HG03159 (cell line): ENCODE measurements at regions not wholly inside any gene's neighbourhood (a gene's known extent, or its start where the extent isn't known, plus 50 kb on each side); places are given as distances from the start of the nearest gene placed in this dataset.
"Not testable (repeated sequence)": the region's sequence is repeated elsewhere in the genome, so short reads cannot be mapped to it uniquely, and the experiment has no call there.

ENCODE experiments used
- ATAC-seq: cut with Tn5 transposase; IDR thresholded peaks from one replicate; pipeline ENCODE4 v1.9.1; 2021; ENCODE audit warnings: mild to moderate bottlenecking, moderate library complexity; ENCODE audit not compliant: unreplicated experiment

- ATAC-seq = no peak
Measured at GRCh38 chr13:65265988-65266387, 1964.1 kb downstream of the PCDH9 start.

GRCh38 chr13:65264066-65264465, 1966.1 kb downstream of the PCDH9 start:
- no peak for ATAC-seq

DNA sequence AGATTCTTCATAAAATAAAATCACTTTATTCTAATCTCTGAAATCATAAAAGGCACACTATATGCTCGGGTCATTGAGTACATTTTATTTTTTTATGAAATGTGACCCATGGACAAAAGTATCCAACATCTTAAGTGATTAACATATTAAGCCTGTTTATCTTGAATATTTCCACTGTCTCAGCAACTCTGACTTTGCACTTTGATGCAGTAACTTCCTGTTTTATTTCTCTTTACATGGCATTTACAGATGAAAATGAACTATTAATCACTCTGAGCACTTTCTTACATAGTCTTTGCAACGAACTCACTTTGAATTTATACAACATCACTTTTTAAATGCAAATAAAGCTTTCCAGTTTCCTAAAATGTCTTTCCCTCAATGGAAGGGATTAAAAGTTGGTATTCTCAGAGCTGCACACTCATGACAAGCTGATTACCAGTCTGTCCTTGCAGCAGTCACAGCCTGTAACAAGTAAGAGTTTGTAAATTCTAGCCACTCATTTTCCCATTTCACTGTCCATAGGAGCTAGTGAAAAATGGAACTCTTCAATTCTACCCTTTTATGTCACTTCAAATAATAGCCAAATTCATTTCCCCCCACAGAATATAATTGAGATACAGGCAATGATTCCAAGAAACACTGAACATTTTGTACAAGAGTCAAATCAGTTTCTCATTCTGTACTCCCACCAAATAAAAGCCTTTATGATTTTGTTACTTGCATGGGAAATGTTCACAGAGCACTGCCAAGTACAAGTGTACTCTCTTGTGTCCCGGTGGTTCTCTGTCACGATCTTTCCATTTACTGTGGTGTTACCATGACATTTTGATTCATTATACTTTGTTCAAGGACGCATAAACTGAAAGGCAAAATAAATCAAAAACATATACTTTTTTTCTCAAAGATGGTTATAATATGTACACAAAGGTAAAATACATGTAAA, 1968.9 kb downstream of the PCDH9 start:
- no peak for ATAC-seq

GRCh38 chr13:65240773-65241172, 1989.4 kb downstream of the PCDH9 start:
- ATAC-seq = no peak

- no peak for ATAC-seq
Measured at GRCh38 chr13:65236841-65237418, 1993.2 kb downstream of the PCDH9 start.

GRCh38 chr13:65217471-65217995, 2012.6 kb downstream of the PCDH9 start:
- no peak for ATAC-seq

DNA sequence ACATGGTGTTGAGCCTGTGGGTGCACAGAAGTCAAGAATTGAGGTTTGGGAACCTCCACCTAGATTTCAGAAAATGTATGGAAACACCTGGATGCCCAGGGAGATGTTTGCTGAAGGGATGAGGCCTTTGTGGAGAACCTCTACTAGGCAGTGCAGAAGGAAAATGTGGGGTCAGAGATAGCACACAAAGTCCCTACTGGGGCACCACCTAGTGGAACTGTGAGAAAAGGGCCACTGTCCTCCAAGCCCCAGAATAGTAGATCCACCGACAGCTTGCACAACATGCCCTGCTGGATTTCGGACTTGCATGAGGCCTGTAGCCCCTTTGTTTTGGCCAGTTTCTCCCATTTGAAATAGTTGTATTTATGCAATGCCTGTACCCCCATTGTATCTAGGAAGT, 2027.3 kb downstream of the PCDH9 start:
- ATAC-seq = not testable (repeated sequence)

- ATAC-seq = no peak
Measured at GRCh38 chr13:65188721-65189120, 2041.4 kb downstream of the PCDH9 start.

- no peak for ATAC-seq
Measured at GRCh38 chr13:65168026-65168425, 2062.1 kb downstream of the PCDH9 start.

DNA sequence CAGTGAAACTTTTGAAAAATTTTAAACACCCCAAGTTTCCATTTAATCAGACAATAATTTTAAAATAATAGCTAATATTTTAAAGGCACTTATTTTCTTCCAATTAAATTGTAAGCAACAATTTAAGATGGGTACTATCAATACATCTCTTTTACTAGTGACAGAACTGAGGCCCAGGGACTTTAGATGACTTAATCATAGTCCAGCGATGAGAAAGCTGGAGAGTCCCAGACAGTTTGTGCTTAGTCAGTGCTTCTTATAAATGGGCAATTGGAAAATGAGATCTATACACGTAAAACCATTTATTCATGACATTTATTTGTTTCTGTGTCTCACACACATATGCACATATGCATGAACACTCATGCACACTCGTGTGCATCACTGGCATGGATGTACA, 2063.5 kb downstream of the PCDH9 start:
- ATAC-seq = no peak

- ATAC-seq = no peak
Measured at GRCh38 chr13:65159803-65160202, 2070.3 kb downstream of the PCDH9 start.

GRCh38 chr13:65155861-65156260, 2074.3 kb downstream of the PCDH9 start:
- ATAC-seq = no peak

GRCh38 chr13:65154661-65155447, 2075.3 kb downstream of the PCDH9 start:
- no peak for ATAC-seq

DNA sequence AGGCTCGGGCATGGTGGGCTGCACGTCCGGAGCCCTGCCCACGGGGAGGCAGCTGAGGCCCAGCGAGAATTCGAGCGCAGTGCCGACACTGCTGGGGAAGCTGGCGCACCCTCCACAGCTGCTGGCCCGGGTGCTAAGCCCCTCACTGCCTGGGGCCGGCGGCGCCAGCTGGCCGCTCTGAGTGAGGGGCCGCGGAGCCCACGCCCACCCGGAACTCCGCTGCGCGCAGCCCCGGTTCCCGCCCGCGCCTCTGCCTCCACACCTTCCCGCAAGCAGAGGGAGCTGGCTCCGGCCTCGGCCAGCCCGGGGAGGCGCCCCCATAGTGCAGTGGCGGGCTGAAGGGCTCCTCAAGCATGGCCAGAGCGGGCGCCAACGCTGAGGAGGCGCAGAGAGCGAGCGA, 2080.4 kb downstream of the PCDH9 start:
- no peak for ATAC-seq

- ATAC-seq = no peak
Measured at GRCh38 chr13:65143920-65144319, 2086.2 kb downstream of the PCDH9 start.

DNA sequence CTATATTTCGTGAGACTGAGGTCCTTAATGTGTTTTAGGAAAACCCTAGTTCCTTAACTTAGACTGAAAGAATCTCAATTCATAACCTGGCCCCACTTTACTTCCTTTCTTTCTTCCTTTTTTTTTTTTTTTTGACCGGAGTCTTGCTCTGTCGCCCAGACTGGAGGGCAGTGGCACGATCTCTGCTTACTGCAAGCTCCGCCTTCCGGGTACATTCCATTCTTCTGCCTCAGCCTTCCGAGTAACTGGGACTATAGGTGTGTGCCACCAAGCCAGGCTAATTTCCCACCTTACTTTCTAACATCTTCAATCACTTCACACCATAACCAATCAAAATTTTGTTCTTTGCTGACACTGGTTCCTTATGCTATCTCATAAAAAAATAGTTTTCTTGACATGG, 2097.0 kb downstream of the PCDH9 start:
- ATAC-seq = no peak

DNA sequence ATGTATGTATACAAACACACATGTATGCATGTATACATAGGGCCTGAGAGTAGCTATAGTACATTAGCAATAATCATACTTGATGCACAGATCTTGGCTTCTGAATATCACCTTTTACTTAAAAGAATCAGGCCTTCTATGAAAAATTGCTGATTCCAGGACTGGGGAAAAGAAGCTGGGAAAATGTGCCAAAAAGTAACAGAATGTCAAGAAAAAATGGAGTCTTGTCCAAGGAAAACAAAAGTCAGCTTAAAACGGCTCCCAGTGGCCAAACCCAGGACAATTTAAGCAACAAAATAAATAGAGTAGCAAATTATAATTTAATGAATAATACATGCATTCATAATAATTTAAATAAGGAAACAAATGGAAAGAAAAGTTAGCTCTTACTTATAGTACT, 2104.9 kb downstream of the PCDH9 start:
- ATAC-seq = no peak

- no peak for ATAC-seq
Measured at GRCh38 chr13:65112531-65112941, 2117.6 kb downstream of the PCDH9 start.

- no peak for ATAC-seq
Measured at GRCh38 chr13:65112123-65112522, 2118.0 kb downstream of the PCDH9 start.

- no peak for ATAC-seq
Measured at GRCh38 chr13:65111223-65111622, 2118.9 kb downstream of the PCDH9 start.

- not testable (repeated sequence) for ATAC-seq
Measured at GRCh38 chr13:65104436-65104835, 2125.7 kb downstream of the PCDH9 start.
